GM19035 (cell line): ENCODE measurements at regions not wholly inside any gene's neighbourhood (a gene's known extent, or its start where the extent isn't known, plus 50 kb on each side); places are given as distances from the start of the nearest gene placed in this dataset.
A peak's percentile ranks its signal among the peaks of the same experiment; 100 is the strongest.
"Not testable (repeated sequence)": the region's sequence is repeated elsewhere in the genome, so short reads cannot be mapped to it uniquely, and the experiment has no call there.

Experiments used
- ATAC-seq: cut with Tn5 transposase; IDR thresholded peaks from one replicate; pipeline ENCODE4 v1.9.1; 2021; ENCODE audit not compliant: unreplicated experiment

- no peak for ATAC-seq
These were observed 198.1 kb downstream of the DAD1 start for GRCh38 chr14:22390824-22391461.

DNA sequence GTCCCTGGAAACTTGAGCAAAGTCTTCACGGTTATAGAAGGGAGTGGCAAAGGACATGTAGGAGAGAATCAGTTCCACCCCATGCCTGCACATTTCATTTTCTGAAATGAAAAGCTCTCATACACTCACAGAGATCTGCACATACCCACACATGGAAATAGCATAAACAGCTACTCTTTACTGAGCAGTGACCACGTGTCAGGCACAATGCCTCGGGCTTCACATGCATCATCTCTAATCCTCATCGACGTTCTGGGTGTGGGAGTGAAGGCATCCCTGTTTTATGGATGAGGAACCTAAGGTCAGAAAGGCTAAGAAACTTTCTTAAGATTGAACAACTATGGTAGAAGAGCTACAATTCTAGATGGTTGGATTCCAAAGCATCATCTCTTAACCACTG is 198.8 kb downstream of the DAD1 start:
- ATAC-seq, result no peak

DNA sequence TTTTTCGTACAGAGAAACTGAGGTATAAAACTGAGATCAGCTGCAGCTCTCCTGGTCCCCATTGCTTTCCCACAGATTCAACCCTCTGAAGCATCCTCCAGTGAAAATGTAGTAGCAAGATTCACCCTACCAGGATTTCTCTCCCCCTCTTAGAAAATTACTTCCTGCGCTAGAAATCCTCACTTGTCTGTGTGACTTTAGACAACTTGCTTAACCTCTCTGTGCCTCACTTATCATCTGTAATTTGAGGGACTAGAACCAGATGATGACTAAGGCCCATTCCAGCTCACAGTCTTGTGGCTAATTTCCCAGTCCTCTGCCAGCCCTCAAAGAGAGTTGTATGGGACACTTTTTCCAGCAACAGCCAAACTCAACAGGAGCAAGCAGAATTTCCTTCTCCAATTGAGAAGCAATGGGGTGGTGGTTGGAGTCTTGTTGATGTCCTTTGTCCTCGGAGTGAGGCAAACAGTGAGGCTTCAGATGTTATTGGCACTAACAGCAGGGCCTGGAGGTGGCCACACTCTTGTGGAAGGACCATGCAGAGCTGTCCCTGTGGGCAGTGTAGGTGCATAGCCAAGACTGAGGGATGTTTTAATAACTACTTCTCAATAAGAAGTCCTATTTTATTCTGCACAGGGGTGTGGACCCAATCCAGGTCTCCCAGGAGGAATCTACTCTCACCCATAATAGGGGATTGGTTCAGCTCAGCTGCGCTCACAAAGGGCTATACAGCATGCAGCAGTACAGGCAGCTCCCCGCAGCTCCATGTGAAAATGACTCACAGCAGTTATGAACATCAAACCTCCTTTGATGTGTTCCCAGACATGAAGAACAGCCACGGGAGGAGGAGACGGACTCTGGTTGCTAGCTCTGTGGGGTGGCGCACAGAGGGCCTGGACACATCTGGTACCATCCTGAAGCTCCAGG is 200.1 kb downstream of the DAD1 start:
- no peak for ATAC-seq

DNA sequence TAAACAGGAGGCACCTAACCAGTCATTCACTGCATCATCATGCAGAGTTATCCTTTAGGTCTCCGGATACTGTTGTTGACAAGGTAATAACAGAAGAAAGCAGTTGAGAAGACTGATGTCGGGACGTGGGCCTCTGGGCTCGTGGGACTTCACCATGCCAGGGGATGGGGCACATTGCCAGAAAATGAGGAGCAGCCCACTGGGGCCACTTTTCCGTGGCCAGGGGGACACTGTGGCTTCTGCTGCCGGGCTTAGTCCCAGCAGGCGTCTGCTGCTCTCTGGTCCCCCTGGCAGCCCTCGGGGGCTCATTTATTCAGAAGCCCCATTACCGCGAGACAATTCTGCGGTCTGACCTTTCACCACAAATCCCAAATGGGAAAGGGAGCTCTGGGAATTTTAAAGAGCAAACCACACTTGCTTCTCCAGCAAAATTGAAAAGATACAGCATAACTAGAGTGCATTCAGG is 201.2 kb downstream of the DAD1 start:
- ATAC-seq, result no peak

GRCh38 chr14:22386924-22387775 is 201.9 kb downstream of the DAD1 start:
- ATAC-seq, result no peak

DNA sequence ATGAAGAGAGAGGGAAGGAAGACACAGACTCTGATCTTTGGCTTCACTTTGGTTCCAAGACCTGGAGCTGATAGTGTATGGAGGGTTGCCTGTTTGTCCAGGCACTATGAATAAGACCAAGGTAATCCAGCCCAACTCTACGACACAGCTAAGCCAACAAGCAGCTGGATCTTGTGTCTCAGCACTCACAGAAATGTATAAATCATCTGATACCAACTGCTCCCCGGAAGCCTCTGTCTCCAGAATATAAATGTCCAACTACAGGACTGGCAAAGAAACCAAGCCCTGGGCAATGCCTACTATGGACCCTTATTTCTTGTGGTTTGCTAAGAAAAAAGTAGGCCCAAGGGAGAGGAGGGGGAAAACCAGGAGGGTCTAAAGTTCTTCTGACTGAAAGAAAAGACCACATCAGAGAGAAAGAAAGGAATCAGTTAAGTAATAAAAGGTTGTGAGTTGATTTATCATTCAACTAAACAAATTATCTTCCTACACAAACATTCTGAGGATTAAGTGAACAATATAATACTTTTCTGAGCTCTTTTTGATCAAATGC is 204.0 kb downstream of the DAD1 start:
- no peak for ATAC-seq

- no peak for ATAC-seq
These were observed 204.9 kb downstream of the DAD1 start for GRCh38 chr14:22384167-22384549.

DNA sequence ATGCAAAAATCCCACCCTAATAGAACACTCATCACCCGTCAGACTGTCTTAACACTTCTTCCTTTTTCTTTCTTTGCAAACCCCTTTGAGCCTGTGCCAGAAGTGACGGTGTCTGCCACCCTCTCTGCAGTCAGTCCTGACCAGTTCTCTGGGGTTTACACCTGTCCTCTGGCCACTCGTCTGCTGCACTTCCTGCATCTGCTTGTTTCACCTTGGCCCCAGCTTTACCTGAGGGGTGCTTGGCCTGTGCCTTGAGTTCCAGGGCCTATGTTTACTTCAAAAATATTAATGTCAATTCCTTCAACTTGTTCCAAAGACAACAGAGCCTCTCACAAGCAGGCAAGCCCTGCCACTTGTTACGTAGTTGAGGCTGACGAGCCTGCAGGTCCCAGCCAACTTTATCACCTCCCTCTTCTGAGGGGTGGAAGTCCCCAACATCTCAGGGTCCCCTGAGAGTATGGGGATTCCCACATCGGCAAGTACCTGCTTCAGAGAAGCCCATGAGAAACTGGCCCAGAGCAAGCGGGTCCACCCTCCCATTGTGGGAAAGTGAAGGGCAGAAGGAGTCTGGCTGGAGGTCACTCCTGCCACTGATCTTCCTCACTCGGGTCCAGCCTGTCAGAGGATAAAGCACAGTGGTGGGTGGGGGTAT is 205.4 kb downstream of the DAD1 start:
- peak; percentile 64 for ATAC-seq

DNA sequence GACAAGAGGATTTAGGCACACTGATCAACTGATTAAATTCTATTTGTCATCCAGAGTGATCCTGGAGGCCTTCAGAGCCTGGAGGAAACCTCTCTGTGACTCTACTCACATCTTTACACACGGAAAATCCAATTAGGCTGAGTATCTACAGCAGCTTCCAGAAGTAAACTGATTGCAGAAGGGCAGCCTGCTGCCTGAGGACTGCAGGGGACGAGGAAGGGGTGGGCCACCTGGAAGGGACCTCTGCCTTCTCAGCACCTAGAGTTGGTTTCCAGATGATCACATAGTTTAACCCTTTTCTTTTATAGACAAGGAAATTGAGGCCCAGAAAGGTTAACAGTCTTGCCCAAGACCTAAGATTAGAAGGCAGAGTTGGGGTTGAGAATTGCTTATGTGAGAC is 206.1 kb downstream of the DAD1 start:
- no peak for ATAC-seq

- no peak for ATAC-seq
These were observed 206.6 kb downstream of the DAD1 start for GRCh38 chr14:22382395-22382794.

DNA sequence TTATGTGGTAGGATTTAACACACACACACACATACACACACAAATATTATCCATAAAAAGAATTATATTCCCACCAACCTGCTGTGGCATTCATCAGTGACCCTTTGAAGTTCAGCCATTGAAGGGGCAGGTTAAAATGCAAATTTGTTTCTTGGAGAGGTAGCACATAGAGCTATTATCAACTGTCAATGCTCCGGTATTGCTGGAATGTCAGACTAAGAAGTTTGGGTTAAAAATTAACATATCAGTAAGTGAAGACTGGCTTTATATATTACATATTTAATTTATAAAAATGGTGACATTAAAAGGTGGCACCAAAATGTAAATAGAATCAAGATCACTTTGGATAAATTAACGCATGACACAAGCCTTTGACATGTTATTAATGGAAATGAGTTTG is 207.3 kb downstream of the DAD1 start:
- ATAC-seq, result no peak

GRCh38 chr14:22381408-22381760 is 207.6 kb downstream of the DAD1 start:
- ATAC-seq, result no peak

- ATAC-seq, result no peak
These were observed 208.2 kb downstream of the DAD1 start for GRCh38 chr14:22380571-22381407.

DNA sequence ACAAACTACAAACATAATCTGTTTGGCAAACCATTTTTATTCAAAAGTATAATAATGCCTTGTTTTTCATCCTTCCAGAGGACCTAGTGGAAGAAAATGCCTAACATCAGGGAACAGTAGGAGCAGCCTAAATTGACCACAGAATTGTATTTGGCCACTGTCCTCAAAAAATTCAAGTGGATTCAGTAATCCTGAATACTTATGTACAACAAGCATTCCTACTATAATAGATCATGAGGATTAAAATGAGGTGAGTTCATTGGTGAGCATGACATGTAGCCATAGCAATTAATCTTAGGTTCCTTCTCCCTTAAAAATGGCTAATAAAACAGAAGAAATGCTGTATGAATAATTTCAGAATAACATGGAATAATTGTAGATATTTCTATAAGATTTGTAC is 209.3 kb downstream of the DAD1 start:
- no peak for ATAC-seq

DNA sequence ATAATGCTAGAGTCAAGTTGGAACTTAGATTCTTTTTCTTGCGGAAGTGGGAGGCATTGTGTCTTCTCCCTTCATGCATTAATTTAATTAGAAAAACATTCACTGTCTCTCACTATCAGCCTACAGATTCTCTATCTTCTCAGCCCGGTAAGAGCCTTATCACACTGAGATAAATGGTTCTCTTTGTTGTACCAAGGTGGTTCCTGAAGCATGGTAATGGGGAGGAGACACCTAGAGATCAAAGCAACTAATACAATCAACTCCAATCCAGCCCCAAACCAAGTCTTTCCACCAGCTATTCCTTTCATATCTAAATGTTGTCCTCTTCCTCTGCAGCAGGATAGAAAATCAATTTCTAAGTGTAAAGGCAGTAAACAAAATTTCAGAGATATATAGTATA is 210.8 kb downstream of the DAD1 start:
- ATAC-seq, result no peak

- no peak for ATAC-seq
These were observed 213.6 kb downstream of the DAD1 start for GRCh38 chr14:22375321-22375930.

GRCh38 chr14:22370084-22370847 is 218.8 kb downstream of the DAD1 start:
- no peak for ATAC-seq

GRCh38 chr14:22358726-22359125 is 230.3 kb downstream of the DAD1 start:
- ATAC-seq, result no peak

GRCh38 chr14:22349281-22349680 is 239.7 kb downstream of the DAD1 start:
- not testable (repeated sequence) for ATAC-seq
